Smooth muscle cell (in vitro differentiated cells): ENCODE measurements at regions not wholly inside any gene's neighbourhood (a gene's known extent, or its start where the extent isn't known, plus 50 kb on each side); places are given as distances from the start of the nearest gene placed in this dataset.

Source experiments
- DNase-seq: peaks from one replicate; lab custom pipeline; 2025; ENCODE audit not compliant: unreplicated experiment; lab: John Stamatoyannopoulos, UW
- H2AFZ ChIP-seq: fragments of 200-600 bp; sonication (generic); 2 replicates; pipeline ENCODE4 v1.6.0; 2016; ENCODE audit warnings: antibody characterized with exemption, low read depth, mild to moderate bottlenecking
- H3F3A ChIP-seq: fragments of 200-600 bp; sonication (generic); 2 replicates; pipeline ENCODE4 v1.6.0; 2017; ENCODE audit warnings: antibody characterized with exemption, low read depth
- H3K27ac ChIP-seq: fragments of 200-600 bp; sonication (generic); 2 replicates; pipeline ENCODE4 v1.5.1; 2016; ENCODE audit warnings: low read depth, mild to moderate bottlenecking
- H3K27me3 ChIP-seq: fragments of 200-600 bp; sonication (generic); 2 replicates; pipeline ENCODE4 v1.6.1; 2016; ENCODE audit warnings: low read depth, mild to moderate bottlenecking
- H3K36me3 ChIP-seq: fragments of 200-600 bp; sonication (generic); 2 replicates; pipeline ENCODE4 v1.5.1; 2016; ENCODE audit warnings: low read depth
- H3K4me1 ChIP-seq: fragments of 200-600 bp; sonication (generic); 2 replicates; pipeline ENCODE4 v1.5.1; 2016; ENCODE audit warnings: low read depth
- H3K4me2 ChIP-seq: fragments of 200-600 bp; sonication (generic); 2 replicates; pipeline ENCODE4 v1.6.0; 2016; ENCODE audit warnings: mild to moderate bottlenecking
- H3K4me3 ChIP-seq: fragments of 200-600 bp; sonication (generic); 2 replicates; pipeline ENCODE4 v1.5.1; 2016; ENCODE audit warnings: mild to moderate bottlenecking
- H3K79me2 ChIP-seq: fragments of 200-600 bp; sonication (generic); 2 replicates; pipeline ENCODE4 v1.6.0; 2016; ENCODE audit warnings: low read depth, mild to moderate bottlenecking
- H3K9ac ChIP-seq: fragments of 200-600 bp; sonication (generic); 2 replicates; pipeline ENCODE4 v1.6.0; 2016; ENCODE audit warnings: low read depth
- H3K9me3 ChIP-seq: fragments of 200-600 bp; sonication (generic); replicated peaks from 2 replicates; pipeline ENCODE4 v1.5.1; 2016; ENCODE audit warnings: low read depth
- H4K20me1 ChIP-seq: fragments of 200-600 bp; sonication (generic); 2 replicates; pipeline ENCODE4 v1.6.0; 2016; ENCODE audit warnings: low read depth
- WGBS: methylation state at CpG from one replicate; pipeline ENCODE4 v1.1.7; 2016; ENCODE audit warnings: low lambda C conversion rate; 5-methylcytosine and 5-hydroxymethylcytosine counted together
- TF ChIP-seq, protein P1 (sequence below): fragments of 200-600 bp; sonication (generic); IDR thresholded peaks from 2 replicates; pipeline ENCODE4 v1.5.1; 2017; ENCODE audit warnings: borderline replicate concordance, mild to moderate bottlenecking, antibody characterized with exemption; ENCODE audit not compliant: insufficient read depth, poor library complexity, severe bottlenecking

DNA sequence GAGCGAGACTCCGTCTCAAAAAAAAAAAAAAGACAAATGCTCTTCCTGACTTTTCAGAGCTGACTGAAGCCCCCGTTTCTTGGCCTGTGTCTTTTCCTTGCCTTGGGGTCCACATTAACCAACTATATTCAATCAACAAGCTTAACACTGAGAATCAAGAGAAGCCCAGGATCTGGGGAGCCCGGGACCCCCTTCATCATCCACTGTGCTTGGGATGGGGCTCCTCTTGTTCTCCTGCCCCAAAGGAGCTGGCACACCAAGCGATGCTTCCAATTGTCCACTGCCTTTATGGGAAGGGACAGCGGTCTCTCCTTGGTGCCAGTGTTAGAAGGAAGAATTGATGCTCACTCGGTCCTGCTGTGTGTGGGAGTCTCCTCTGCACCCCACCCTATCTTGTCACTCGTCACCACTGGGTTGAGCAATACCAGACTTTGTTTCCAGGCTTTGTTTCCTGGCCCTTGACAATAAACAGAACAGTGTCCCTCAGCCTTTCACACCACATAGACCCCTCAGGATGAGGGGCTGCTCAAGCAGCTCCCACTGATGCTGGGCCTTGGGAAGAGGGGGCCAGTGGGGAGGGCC lies 146.7 kb downstream of the KCNJ12 start:
- H2AFZ ChIP-seq = no peak overlapping the region
- H3K4me1 ChIP-seq = no peaks in the 10 kb centered on the region
- no peaks in the 10 kb centered on the region for H4K20me1 ChIP-seq
- H3K27ac ChIP-seq = no peak overlapping the region
- 77% methylated on average over 8 of the region's 8 CpGs for WGBS
- DNase-seq = no peak
- no peaks in the 10 kb centered on the region for H3K27me3 ChIP-seq
- H3K79me2 ChIP-seq = no peaks in the 10 kb centered on the region
- H3K9ac ChIP-seq = no peak overlapping the region
- H3K4me3 ChIP-seq = no peak overlapping the region
- TF ChIP-seq, protein P1, sequence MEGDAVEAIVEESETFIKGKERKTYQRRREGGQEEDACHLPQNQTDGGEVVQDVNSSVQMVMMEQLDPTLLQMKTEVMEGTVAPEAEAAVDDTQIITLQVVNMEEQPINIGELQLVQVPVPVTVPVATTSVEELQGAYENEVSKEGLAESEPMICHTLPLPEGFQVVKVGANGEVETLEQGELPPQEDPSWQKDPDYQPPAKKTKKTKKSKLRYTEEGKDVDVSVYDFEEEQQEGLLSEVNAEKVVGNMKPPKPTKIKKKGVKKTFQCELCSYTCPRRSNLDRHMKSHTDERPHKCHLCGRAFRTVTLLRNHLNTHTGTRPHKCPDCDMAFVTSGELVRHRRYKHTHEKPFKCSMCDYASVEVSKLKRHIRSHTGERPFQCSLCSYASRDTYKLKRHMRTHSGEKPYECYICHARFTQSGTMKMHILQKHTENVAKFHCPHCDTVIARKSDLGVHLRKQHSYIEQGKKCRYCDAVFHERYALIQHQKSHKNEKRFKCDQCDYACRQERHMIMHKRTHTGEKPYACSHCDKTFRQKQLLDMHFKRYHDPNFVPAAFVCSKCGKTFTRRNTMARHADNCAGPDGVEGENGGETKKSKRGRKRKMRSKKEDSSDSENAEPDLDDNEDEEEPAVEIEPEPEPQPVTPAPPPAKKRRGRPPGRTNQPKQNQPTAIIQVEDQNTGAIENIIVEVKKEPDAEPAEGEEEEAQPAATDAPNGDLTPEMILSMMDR = no peak
- no peaks in the 10 kb centered on the region for H3K36me3 ChIP-seq
- no peaks in the 10 kb centered on the region for H3F3A ChIP-seq
- no peak overlapping the region for H3K4me2 ChIP-seq
- H3K9me3 ChIP-seq = no peaks in the 10 kb centered on the region

DNA sequence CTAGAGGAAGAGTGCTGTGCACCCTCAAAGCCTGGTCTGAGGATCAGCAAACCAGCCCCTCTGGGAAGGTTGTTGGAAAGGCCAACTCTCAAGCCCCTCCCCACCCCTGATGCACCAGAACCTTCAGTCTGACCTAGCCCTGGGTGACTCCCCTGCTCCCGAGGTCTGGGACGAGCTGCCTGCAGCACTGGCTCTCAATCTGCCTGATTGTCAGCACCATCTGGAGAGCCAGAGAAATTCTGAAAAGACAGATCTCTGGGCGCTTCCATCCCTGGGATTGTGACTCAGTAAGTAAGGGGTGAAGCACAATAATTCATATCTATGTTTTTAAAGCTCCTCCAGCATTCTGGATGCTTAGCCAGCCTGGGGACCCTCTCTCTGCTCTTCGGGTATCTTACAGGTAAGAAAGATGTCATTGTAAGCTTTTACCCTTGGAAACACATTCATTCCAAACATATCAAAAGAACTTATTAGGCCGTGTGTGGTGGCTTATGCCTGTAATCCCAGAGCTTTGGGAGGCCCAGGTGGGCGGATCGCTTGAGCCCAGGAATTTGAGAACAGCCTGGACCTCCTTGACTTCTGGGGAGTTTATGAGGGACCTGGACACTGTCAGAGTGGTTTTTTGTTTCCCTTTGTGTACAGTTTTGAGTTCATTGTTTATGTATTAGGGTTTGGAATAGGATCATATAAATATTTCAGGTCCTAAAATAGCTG lies 147.5 kb downstream of the KCNJ12 start:
- H3F3A ChIP-seq = no peaks in the 10 kb centered on the region
- H3K4me2 ChIP-seq = no peak overlapping the region
- H3K27me3 ChIP-seq = no peaks in the 10 kb centered on the region
- H2AFZ ChIP-seq = no peak overlapping the region
- no peaks in the 10 kb centered on the region for H3K36me3 ChIP-seq
- H4K20me1 ChIP-seq = no peaks in the 10 kb centered on the region
- no peak for DNase-seq
- H3K79me2 ChIP-seq = no peaks in the 10 kb centered on the region
- H3K9me3 ChIP-seq = no peaks in the 10 kb centered on the region
- H3K9ac ChIP-seq = no peak overlapping the region
- no peak overlapping the region for H3K27ac ChIP-seq
- H3K4me3 ChIP-seq = no peak overlapping the region
- WGBS = 72% methylated on average over 7 of the region's 7 CpGs
- TF ChIP-seq, protein P1 = no peak
- no peaks in the 10 kb centered on the region for H3K4me1 ChIP-seq

DNA sequence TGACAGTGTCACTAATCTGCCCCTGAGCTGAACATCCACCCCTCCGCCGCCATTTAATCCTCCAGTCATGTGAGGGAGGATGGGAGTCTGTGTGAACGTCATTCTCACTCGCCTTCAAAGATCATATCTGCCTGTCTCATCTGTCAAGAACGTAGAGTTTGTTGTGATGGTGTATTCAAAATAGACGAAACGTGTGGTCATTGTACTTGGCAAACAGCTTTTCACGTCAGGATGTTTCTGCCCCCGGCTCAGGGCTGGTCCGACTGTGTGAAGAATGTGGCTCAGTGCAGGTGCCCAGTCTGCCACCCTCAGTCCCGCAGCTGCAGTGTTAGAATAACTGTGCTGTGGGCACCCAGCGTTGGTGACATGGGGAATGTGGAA lies 148.0 kb downstream of the KCNJ12 start:
- Histone ChIP-seq H3K36me3 (no peaks in the 10 kb centered on the region), H3K27ac (no peak overlapping the region), H3K27me3 (no peaks in the 10 kb centered on the region), H3K9me3 (no peaks in the 10 kb centered on the region), H3K79me2 (no peaks in the 10 kb centered on the region), H3K4me2 (no peak overlapping the region), H3K4me1 (no peaks in the 10 kb centered on the region), H3K9ac (no peak overlapping the region), H3K4me3 (no peak overlapping the region), H4K20me1 (no peaks in the 10 kb centered on the region), H3F3A (no peaks in the 10 kb centered on the region), H2AFZ (no peak overlapping the region)
- DNase-seq = no peak
- whole genome bisulfite sequencing = 78% methylated on average over 12 of the region's 12 CpGs
- TF ChIP-seq, protein P1 = no peak
